PC-9 (cell line): ENCODE measurements at regions not wholly inside any gene's neighbourhood (a gene's known extent, or its start where the extent isn't known, plus 50 kb on each side); places are given as distances from the start of the nearest gene placed in this dataset.

Source experiments
- BruUV-seq: library from RNA; stranded (reverse); fragments of 400-500 nt; replicated peaks from 2 replicates; lab custom pipeline; 2021; lab: Mats Ljungman, UMichigan
- CTCF ChIA-PET: fragments of 300-600 bp; sonication (Branson Sonifier 250); formaldehyde crosslinking; loops from one replicate; lab custom pipeline; 2022; ENCODE audit warnings: antibody characterized with exemption; lab: Charles Lee
- POLR2A ChIA-PET: fragments of 300-600 bp; sonication (Branson Sonifier 250); formaldehyde crosslinking; loops from one replicate; lab custom pipeline; 2022; ENCODE audit warnings: antibody characterized with exemption; ENCODE audit not compliant: unreplicated experiment; lab: Charles Lee
- DNase-seq, 2 experiments: peaks; one replicate each; pipeline versions ENCODE4 v3.0.0 to v3.0.0-alpha.2; 2015 to 2022; ENCODE audit warnings: mixed read lengths in 1 of 2
- H2AFZ ChIP-seq: fragments of 200-600 bp; sonication (generic); 2 replicates; pipeline ENCODE4 v1.8.1; 2017; ENCODE audit warnings: antibody characterized with exemption
- H3F3A ChIP-seq: fragments of 200-600 bp; sonication (generic); 2 replicates; pipeline ENCODE4 v1.8.1; 2017; ENCODE audit warnings: antibody characterized with exemption, mild to moderate bottlenecking, low read depth; ENCODE audit not compliant: insufficient read depth
- H3K27ac ChIP-seq: fragments of 200-600 bp; sonication (generic); 2 replicates; pipeline ENCODE4 v1.6.1; 2016; ENCODE audit warnings: mixed run types
- H3K27me3 ChIP-seq: fragments of 200-600 bp; sonication (generic); 2 replicates; pipeline ENCODE4 v1.6.1; 2016; ENCODE audit warnings: low read depth, mixed run types; ENCODE audit not compliant: insufficient read depth
- H3K36me3 ChIP-seq: fragments of 200-600 bp; sonication (generic); 2 replicates; pipeline ENCODE4 v1.6.1; 2016; ENCODE audit warnings: low read depth, mixed run types
- H3K4me1 ChIP-seq: fragments of 200-600 bp; sonication (generic); replicated peaks from 2 replicates; pipeline ENCODE4 v1.6.1; 2016; ENCODE audit warnings: mixed run types; ENCODE audit not compliant: insufficient read depth
- H3K4me2 ChIP-seq: fragments of 200-600 bp; sonication (generic); 2 replicates; pipeline ENCODE4 v1.6.1; 2017; ENCODE audit warnings: mixed run types
- H3K4me3 ChIP-seq: fragments of 200-600 bp; sonication (generic); 2 replicates; pipeline ENCODE4 v1.6.1; 2016; ENCODE audit warnings: mixed run types
- H3K79me2 ChIP-seq: fragments of 200-600 bp; sonication (generic); 2 replicates; pipeline ENCODE4 v1.6.1; 2017; ENCODE audit warnings: low read depth, mixed run types
- H3K9me2 ChIP-seq: fragments of 200-600 bp; sonication (generic); 2 replicates; pipeline ENCODE4 v1.8.1; 2017; ENCODE audit warnings: mild to moderate bottlenecking; ENCODE audit not compliant: insufficient read depth
- H3K9me3 ChIP-seq: fragments of 200-600 bp; sonication (generic); 2 replicates; pipeline ENCODE4 v1.8.1; 2016; ENCODE audit warnings: low read depth; ENCODE audit not compliant: insufficient read depth
- H4K20me1 ChIP-seq: fragments of 200-600 bp; sonication (generic); 2 replicates; pipeline ENCODE4 v1.8.1; 2017; ENCODE audit not compliant: insufficient read depth
- EZH2 ChIP-seq: fragments of 200-600 bp; sonication (generic); IDR thresholded peaks from 2 replicates; pipeline ENCODE4 v1.8.0; 2017; ENCODE audit warnings: antibody characterized with exemption, low read depth
- intact Hi-C: fragments of 100-400 bp; cut with micrococcal nuclease; formaldehyde crosslinking; loops from one replicate; pipeline ENCODE4 v1.10.0; 2022; ENCODE audit not compliant: unreplicated experiment
- TF ChIP-seq, protein P1 (sequence below): fragments of 200-600 bp; sonication (generic); conservative IDR thresholded peaks from 2 replicates; pipeline ENCODE4 v1.6.1; 2017; ENCODE audit warnings: mixed run types, antibody characterized with exemption, mild to moderate bottlenecking, moderate library complexity

DNA sequence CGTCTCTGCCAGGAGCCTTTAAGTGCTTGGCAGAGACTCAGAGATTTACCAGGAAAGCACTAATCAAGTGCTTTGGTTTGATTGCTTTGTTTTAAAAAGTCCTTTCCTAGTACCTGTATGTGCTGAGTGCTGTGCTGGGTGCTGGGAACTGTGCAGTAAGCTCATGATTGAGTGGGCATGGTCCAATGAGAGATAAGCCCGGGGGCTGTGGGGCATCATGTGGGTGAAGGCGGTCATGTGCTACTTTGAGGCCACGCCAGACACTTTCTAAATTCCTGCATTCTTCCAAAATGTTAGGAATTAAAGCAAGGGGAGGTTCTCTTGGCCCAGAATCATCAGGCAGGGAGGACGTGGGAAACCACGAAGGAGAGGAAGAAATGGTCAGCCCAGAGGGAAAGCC lies 109.0 kb downstream of the ACAA2 start:
- POLR2A ChIA-PET: no interaction called here
- Histone ChIP-seq H3K9me3 (no peaks in the 10 kb centered on the region), H3F3A (no peaks in the 10 kb centered on the region), H3K4me1 (no peaks in the 10 kb centered on the region), H3K36me3 (no peaks in the 10 kb centered on the region), H3K9me2 (no peaks in the 10 kb centered on the region), H3K27ac (no peak overlapping the region), H4K20me1 (no peaks in the 10 kb centered on the region), H3K79me2 (no peaks in the 10 kb centered on the region), H3K4me2 (no peak overlapping the region), H3K4me3 (no peak overlapping the region), H2AFZ (no peak overlapping the region), H3K27me3 (no peaks in the 10 kb centered on the region)
- DNase-seq: no peak
- TF ChIP-seq, protein P1, sequence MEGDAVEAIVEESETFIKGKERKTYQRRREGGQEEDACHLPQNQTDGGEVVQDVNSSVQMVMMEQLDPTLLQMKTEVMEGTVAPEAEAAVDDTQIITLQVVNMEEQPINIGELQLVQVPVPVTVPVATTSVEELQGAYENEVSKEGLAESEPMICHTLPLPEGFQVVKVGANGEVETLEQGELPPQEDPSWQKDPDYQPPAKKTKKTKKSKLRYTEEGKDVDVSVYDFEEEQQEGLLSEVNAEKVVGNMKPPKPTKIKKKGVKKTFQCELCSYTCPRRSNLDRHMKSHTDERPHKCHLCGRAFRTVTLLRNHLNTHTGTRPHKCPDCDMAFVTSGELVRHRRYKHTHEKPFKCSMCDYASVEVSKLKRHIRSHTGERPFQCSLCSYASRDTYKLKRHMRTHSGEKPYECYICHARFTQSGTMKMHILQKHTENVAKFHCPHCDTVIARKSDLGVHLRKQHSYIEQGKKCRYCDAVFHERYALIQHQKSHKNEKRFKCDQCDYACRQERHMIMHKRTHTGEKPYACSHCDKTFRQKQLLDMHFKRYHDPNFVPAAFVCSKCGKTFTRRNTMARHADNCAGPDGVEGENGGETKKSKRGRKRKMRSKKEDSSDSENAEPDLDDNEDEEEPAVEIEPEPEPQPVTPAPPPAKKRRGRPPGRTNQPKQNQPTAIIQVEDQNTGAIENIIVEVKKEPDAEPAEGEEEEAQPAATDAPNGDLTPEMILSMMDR: no peak
- TF ChIP-seq EZH2: no peak
- CTCF ChIA-PET: interaction anchor here (0.5 kb wide), 1 partner anchor 293 kb away, joined by 9 read pairs; no protein-coding TSS in a partner anchor
- BruUV-seq: no TSS peak
- intact Hi-C loops: no loop called here

DNA sequence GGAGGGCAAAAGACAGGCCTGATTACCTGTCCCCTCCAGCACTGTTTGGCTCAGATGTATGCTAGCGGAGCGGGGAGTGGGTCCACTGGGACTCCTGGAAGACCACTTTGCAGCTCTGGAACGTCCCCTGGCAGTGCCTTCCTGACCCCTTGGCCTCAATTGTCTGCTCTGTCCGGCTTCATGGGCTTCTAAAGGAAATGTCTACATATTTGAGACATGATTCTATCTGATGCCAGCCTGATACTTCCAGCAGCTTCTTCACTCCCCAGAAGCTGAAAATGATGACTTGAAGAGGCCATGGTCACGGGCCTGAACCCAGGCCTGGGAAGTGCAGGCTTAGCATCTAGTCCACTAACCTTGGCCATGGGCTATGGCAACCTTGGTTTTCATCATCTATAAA lies 112.1 kb downstream of the ACAA2 start:
- H2AFZ ChIP-seq: no peak overlapping the region
- POLR2A ChIA-PET: no interaction called here

DNA sequence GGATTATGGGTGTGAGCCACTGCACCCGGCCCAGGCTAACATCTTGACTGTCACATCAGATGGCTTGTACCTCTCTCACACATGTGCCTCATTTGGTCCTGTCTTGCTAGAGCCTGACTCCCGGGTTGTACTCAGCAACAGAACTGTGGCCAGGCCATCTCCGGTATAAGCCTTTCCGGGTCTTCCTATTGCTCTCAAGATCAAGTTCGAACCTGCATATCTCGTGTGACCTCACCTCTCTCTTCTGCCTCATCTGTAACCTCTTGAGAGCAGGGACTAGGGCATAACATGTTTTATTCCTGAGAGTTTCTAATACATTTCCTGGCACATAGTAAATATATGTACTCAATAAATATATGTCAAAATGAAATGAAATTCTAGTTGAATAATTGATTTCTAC lies 114.0 kb downstream of the ACAA2 start:
- Histone ChIP-seq H3K9me2 (no peaks in the 10 kb centered on the region), H4K20me1 (no peaks in the 10 kb centered on the region), H3K27ac (no peak overlapping the region), H3K4me2 (no peak overlapping the region), H3K4me1 (no peaks in the 10 kb centered on the region), H3K4me3 (no peak overlapping the region), H3K9me3 (no peaks in the 10 kb centered on the region), H2AFZ (no peak overlapping the region), H3F3A (no peaks in the 10 kb centered on the region), H3K27me3 (no peaks in the 10 kb centered on the region), H3K79me2 (no peaks in the 10 kb centered on the region), H3K36me3 (no peaks in the 10 kb centered on the region)
- TF ChIP-seq, protein P1: no peak
- TF ChIP-seq EZH2: no peak
- DNase-seq: no peak
- intact Hi-C loops: no loop called here
- no TSS peak for BruUV-seq
- ChIA-PET CTCF (no interaction called here), POLR2A (interaction anchor here (0.6 kb wide), 1 partner anchor 9 kb away, joined by 4 read pairs; no protein-coding TSS in a partner anchor)

More for the DNA sequence above, 112.1 kb downstream of the ACAA2 start:
- Histone ChIP-seq H3K79me2 (no peaks in the 10 kb centered on the region), H3K27ac (no peak overlapping the region), H3K4me2 (no peak overlapping the region), H3K4me3 (no peak overlapping the region), H3K4me1 (no peaks in the 10 kb centered on the region), H3F3A (no peaks in the 10 kb centered on the region), H3K9me2 (no peaks in the 10 kb centered on the region), H3K27me3 (no peaks in the 10 kb centered on the region), H3K9me3 (no peaks in the 10 kb centered on the region), H3K36me3 (no peaks in the 10 kb centered on the region), H4K20me1 (no peaks in the 10 kb centered on the region)
- intact Hi-C loops: no loop called here
- BruUV-seq: no TSS peak
- CTCF ChIA-PET: no interaction called here
- TF ChIP-seq, protein P1: no peak
- no peak for TF ChIP-seq EZH2
- DNase-seq: no peak
